ENCODE measurements at regions not wholly inside any gene's neighbourhood (a gene's known extent, or its start where the extent isn't known, plus 50 kb on each side); places are given as distances from the start of the nearest gene placed in this dataset.

GRCh38 chrX:36626898-36627297 is 381.3 kb upstream of the FAM47C start:
- no peak for TF ChIP-seq CTCF (conservative IDR thresholded peaks at IDR 0.05)
- no peak for TF ChIP-seq ZFX (IDR thresholded peaks at IDR 0.05)
